ENCODE measurements at regions not wholly inside any gene's neighbourhood (a gene's known extent, or its start where the extent isn't known, plus 50 kb on each side); places are given as distances from the start of the nearest gene placed in this dataset.

GRCh38 chr3:165513715-165514701 is 317.8 kb upstream of the SLITRK3 start:
- TF ChIP-seq CTCF (conservative IDR thresholded peaks at IDR 0.05; ENCODE audit: low read depth, low read length), result no peak
- H3K4me3 ChIP-seq (ENCODE audit: low read length), result no peak overlapping the region
- DNase-seq (ENCODE audit: low read depth), result no peak

GRCh38 chr3:165507576-165507975 is 311.4 kb upstream of the SLITRK3 start:
- no peak overlapping the region for H3K4me3 ChIP-seq (ENCODE audit: low read length)
- no peak for DNase-seq (ENCODE audit: low read depth)
- no peak for TF ChIP-seq CTCF (conservative IDR thresholded peaks at IDR 0.05; ENCODE audit: low read depth, low read length)

- DNase-seq (ENCODE audit: low read depth), result no peak
- TF ChIP-seq CTCF (conservative IDR thresholded peaks at IDR 0.05; ENCODE audit: low read depth, low read length), result no peak
- H3K4me3 ChIP-seq (ENCODE audit: low read length), result no peak overlapping the region
Observed at GRCh38 chr3:165507060-165507459, 310.9 kb upstream of the SLITRK3 start.

- no peak overlapping the region for H3K4me3 ChIP-seq (ENCODE audit: low read length)
- no peak for TF ChIP-seq CTCF (conservative IDR thresholded peaks at IDR 0.05; ENCODE audit: low read depth, low read length)
- DNase-seq (ENCODE audit: low read depth), result no peak
Observed at GRCh38 chr3:165505657-165506056, 309.5 kb upstream of the SLITRK3 start.

- no peak for DNase-seq (ENCODE audit: low read depth)
- H3K4me3 ChIP-seq (ENCODE audit: low read length), result no peak overlapping the region
- TF ChIP-seq CTCF (conservative IDR thresholded peaks at IDR 0.05; ENCODE audit: low read depth, low read length), result no peak
Observed at GRCh38 chr3:165504554-165504953, 308.4 kb upstream of the SLITRK3 start.

GRCh38 chr3:165503825-165504224 is 307.6 kb upstream of the SLITRK3 start:
- DNase-seq (ENCODE audit: low read depth), result no peak
- no peak overlapping the region for H3K4me3 ChIP-seq (ENCODE audit: low read length)
- no peak for TF ChIP-seq CTCF (conservative IDR thresholded peaks at IDR 0.05; ENCODE audit: low read depth, low read length)

- H3K4me3 ChIP-seq (ENCODE audit: low read length), result no peak overlapping the region
- no peak for DNase-seq (ENCODE audit: low read depth)
- no peak for TF ChIP-seq CTCF (conservative IDR thresholded peaks at IDR 0.05; ENCODE audit: low read depth, low read length)
Observed at GRCh38 chr3:165503346-165503745, 307.2 kb upstream of the SLITRK3 start.
